ENCODE measurements at regions not wholly inside any gene's neighbourhood (a gene's known extent, or its start where the extent isn't known, plus 50 kb on each side); places are given as distances from the start of the nearest gene placed in this dataset.
"Not testable (repeated sequence)": the region's sequence is repeated elsewhere in the genome, so short reads cannot be mapped to it uniquely, and the experiment has no call there.

GRCh38 chr3:15982243-15982642 lies 184.5 kb upstream of the ANKRD28 start:
- no peak overlapping the region for H3K27ac ChIP-seq
- TF ChIP-seq CTCF (conservative IDR thresholded peaks at IDR 0.05): no peak

- no peak for TF ChIP-seq CTCF (conservative IDR thresholded peaks at IDR 0.05)
- H3K27ac ChIP-seq: no peak overlapping the region
Measured at GRCh38 chr3:15982667-15983196, 185.0 kb upstream of the ANKRD28 start.

- H3K27ac ChIP-seq: no peak overlapping the region
- no peak for TF ChIP-seq CTCF (conservative IDR thresholded peaks at IDR 0.05)
Measured at GRCh38 chr3:15983232-15983631, 185.5 kb upstream of the ANKRD28 start.

GRCh38 chr3:15983693-15984092 lies 185.9 kb upstream of the ANKRD28 start:
- no peak for TF ChIP-seq CTCF (conservative IDR thresholded peaks at IDR 0.05)
- no peak overlapping the region for H3K27ac ChIP-seq

- TF ChIP-seq CTCF (conservative IDR thresholded peaks at IDR 0.05): peak; percentile 37
- no peak overlapping the region for H3K27ac ChIP-seq
Measured at GRCh38 chr3:15989419-15989818, 185.1 kb upstream of the GALNT15 start.

- not testable (repeated sequence) for H3K27ac ChIP-seq
Measured at GRCh38 chr3:15993660-15994059, 180.8 kb upstream of the GALNT15 start.

- not testable (repeated sequence) for H3K27ac ChIP-seq
Measured at GRCh38 chr3:15996496-15996895, 178.0 kb upstream of the GALNT15 start.

- no peak overlapping the region for H3K27ac ChIP-seq
- TF ChIP-seq CTCF (conservative IDR thresholded peaks at IDR 0.05): no peak
Measured at GRCh38 chr3:15997274-15997943, 177.1 kb upstream of the GALNT15 start.

Data from VCaP (cell line).